ENCODE measurements at regions not wholly inside any gene's neighbourhood (a gene's known extent, or its start where the extent isn't known, plus 50 kb on each side); places are given as distances from the start of the nearest gene placed in this dataset.

- TF ChIP-seq TOX (CRISPR knock-in tag; IDR thresholded peaks at IDR 0.05; ENCODE audit: borderline replicate concordance) (no peak), ARNTL (CRISPR knock-in tag; IDR thresholded peaks at IDR 0.05; ENCODE audit: borderline replicate concordance, low read depth) (no peak), BACH2 (CRISPR knock-in tag; IDR thresholded peaks at IDR 0.05; ENCODE audit: borderline replicate concordance) (no peak), ZFP3 (CRISPR knock-in tag; IDR thresholded peaks at IDR 0.05) (no peak), CREB5 (CRISPR knock-in tag; IDR thresholded peaks at IDR 0.05; ENCODE audit: low read depth) (no peak), PPARA (CRISPR knock-in tag; IDR thresholded peaks at IDR 0.05; ENCODE audit: borderline replicate concordance) (no peak), RARB (CRISPR knock-in tag; IDR thresholded peaks at IDR 0.05) (no peak), ZFP30 (CRISPR knock-in tag; IDR thresholded peaks at IDR 0.05) (no peak)
Measured at GRCh38 chr1:94707321-94708298, 112.5 kb upstream of the SLC44A3 start.
